ENCODE measurements at regions not wholly inside any gene's neighbourhood (a gene's known extent, or its start where the extent isn't known, plus 50 kb on each side); places are given as distances from the start of the nearest gene placed in this dataset.

- no peak for TF ChIP-seq NFIC (IDR thresholded peaks at IDR 0.05)
- TF ChIP-seq CEBPB (IDR thresholded peaks at IDR 0.05), result no peak
- no peak for TF ChIP-seq ZBTB7A (IDR thresholded peaks at IDR 0.05; ENCODE audit: low read depth)
- TF ChIP-seq TAF1 (IDR thresholded peaks at IDR 0.05; ENCODE audit: low read depth), result no peak
- no peak for TF ChIP-seq USF1 (IDR thresholded peaks at IDR 0.05)
- TF ChIP-seq CREB1 (IDR thresholded peaks at IDR 0.05; ENCODE audit: low read depth), result no peak
- no peak for TF ChIP-seq MAX (IDR thresholded peaks at IDR 0.05)
- TF ChIP-seq EGR1 (IDR thresholded peaks at IDR 0.05), result no peak
- no peak for TF ChIP-seq TEAD4 (IDR thresholded peaks at IDR 0.05)
- TF ChIP-seq EP300 (IDR thresholded peaks at IDR 0.05; ENCODE audit: borderline replicate concordance), result no peak
- no peak for TF ChIP-seq REST (IDR thresholded peaks at IDR 0.05; ENCODE audit: low read depth)
- TF ChIP-seq YY1 (IDR thresholded peaks at IDR 0.05; ENCODE audit: low read depth), result no peak
- no peak for TF ChIP-seq RAD21 (IDR thresholded peaks at IDR 0.05; ENCODE audit: low read depth)
Observed at GRCh38 chr3:180538493-180538892, 63.5 kb upstream of the TTC14 start.

All from Ishikawa (cell line).